ENCODE measurements at regions not wholly inside any gene's neighbourhood (a gene's known extent, or its start where the extent isn't known, plus 50 kb on each side); places are given as distances from the start of the nearest gene placed in this dataset.

- TF ChIP-seq CTCF (IDR thresholded peaks at IDR 0.05 in 8 of 11, conservative IDR thresholded peaks at IDR 0.05 in 3 of 11) (no peak), POLR2AphosphoS5 (IDR thresholded peaks at IDR 0.05) (no peak), POLR2A (IDR thresholded peaks at IDR 0.05) (no peak)
These were observed 107.9 kb downstream of the S1PR1 start for GRCh38 chr1:101344745-101345144.
